ENCODE measurements at regions not wholly inside any gene's neighbourhood (a gene's known extent, or its start where the extent isn't known, plus 50 kb on each side); places are given as distances from the start of the nearest gene placed in this dataset.

DNA sequence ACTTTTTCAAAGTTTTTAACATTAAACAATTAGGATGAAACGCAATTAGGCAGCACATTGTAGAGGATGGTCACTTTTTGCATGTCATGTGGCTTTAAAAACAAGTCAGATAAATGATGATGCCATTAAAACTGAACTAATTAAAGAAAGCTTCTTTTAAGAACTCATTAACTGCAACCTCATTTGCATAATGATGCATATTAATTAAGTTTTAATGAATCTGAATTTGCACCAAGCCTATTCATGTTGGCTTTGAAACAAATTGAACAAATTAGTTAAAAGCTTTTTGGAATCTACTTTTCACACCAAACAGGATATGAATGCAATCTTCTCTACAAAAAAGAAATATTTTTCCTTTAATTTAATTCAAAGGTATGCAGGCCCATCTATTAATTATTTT is 499.0 kb downstream of the VRK1 start:
- DNase-seq (ENCODE audit: low read depth, low spot score): no peak
- no peak for TF ChIP-seq CTCF (IDR thresholded peaks at IDR 0.05; ENCODE audit: insufficient read depth, low read length, missing control alignments)
- POLR2A ChIA-PET: no interaction called here
- no peak overlapping the region for H3K4me3 ChIP-seq (ENCODE audit: low read depth, low read length)
- CTCF ChIA-PET: no interaction called here

DNA sequence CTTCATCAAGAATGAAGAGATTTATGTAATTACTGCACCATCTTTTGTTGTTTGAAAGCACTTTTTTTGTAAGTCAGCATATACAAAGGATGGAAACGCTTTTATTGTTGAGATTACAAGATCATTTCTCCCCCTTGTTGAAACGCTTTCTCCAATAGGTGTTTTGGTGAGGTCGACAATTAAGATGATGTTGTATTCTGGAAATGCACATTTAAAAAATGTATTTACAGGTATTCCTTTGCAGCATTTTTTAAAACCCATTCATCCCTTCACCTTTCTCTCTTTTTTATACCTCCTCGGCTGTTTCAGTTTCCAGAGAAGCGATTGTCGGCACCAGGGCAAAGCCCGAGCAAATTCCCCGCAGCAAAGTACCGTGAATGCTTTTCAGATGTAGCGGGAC is 499.9 kb downstream of the VRK1 start:
- H3K4me3 ChIP-seq (ENCODE audit: low read depth, low read length): no peak overlapping the region
- CTCF ChIA-PET: no interaction called here
- POLR2A ChIA-PET: no interaction called here

DNA sequence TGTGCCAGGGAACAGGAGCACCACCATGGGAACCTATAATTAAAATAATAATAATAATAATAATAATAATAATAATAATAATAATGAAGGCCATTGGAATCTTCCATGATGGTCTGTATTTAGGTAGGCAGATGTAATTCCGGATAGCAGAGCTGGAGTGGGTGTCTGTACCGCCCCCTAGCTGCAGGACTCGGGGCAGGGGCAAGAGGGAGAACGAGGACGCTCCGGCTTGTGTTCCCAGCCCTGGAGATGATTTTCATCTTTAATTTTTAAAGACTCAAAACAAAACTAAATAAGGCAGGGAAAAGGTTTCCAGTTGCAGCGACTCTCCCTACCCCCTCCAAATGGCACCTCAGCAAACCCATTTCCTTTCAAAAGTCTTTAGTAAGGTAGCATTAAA is 501.1 kb downstream of the VRK1 start:
- ChIA-PET POLR2A (no interaction called here), CTCF (no interaction called here)
- TF ChIP-seq CTCF (IDR thresholded peaks at IDR 0.05; ENCODE audit: insufficient read depth, low read length, missing control alignments): no peak
- no peak overlapping the region for H3K4me3 ChIP-seq (ENCODE audit: low read depth, low read length)
- no peak for DNase-seq (ENCODE audit: low read depth, low spot score)

More for the DNA sequence above, 499.9 kb downstream of the VRK1 start:
- no peak for TF ChIP-seq CTCF (IDR thresholded peaks at IDR 0.05; ENCODE audit: insufficient read depth, low read length, missing control alignments)
- no peak for DNase-seq (ENCODE audit: low read depth, low spot score)

DNA sequence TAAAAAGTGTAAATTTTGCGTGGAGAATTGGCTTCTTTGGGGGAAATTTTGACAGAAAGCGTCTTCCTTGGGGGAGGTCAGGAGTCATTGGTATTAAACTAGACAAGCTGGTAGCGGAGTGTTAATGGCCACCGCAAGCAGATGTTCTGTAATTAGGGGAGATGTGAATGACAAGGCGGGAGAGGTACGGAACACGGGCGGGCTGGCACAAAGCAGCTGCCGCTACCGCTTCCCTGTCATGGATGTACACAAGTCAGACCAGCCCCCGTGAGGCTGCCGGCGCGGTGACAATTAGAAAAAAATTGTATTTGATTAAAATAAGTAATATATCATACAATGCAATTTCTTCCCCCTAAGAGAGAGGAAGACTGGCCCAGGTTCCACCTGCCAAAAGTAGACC is 501.6 kb downstream of the VRK1 start:
- no peak for TF ChIP-seq CTCF (IDR thresholded peaks at IDR 0.05; ENCODE audit: insufficient read depth, low read length, missing control alignments)

DNA sequence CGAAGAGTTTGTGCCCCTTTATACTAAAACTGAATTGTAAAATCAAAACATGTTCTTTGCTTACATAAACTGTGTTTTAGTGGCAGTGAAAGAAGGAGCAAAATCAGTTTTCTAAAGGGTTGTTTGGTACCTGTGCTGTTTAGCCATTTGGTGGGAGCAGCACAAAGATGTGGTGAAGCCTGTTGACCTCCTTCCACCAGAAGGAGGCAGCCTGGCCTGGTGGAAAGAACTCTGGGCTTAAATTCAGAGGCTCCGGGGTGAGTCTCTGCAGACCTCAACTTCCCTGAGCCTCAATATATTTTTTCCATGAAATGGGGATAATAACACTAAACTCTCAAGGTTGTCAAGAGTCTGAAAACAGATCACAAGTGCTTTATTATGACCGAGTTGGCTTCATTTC is 502.5 kb downstream of the VRK1 start:
- TF ChIP-seq CTCF (IDR thresholded peaks at IDR 0.05; ENCODE audit: insufficient read depth, low read length, missing control alignments): no peak
- CTCF ChIA-PET: no interaction called here
- H3K4me3 ChIP-seq (ENCODE audit: low read depth, low read length): no peak overlapping the region
- POLR2A ChIA-PET: no interaction called here
- DNase-seq (ENCODE audit: low read depth, low spot score): no peak

More for the DNA sequence above, 501.6 kb downstream of the VRK1 start:
- CTCF ChIA-PET: no interaction called here
- no peak for DNase-seq (ENCODE audit: low read depth, low spot score)
- no peak overlapping the region for H3K4me3 ChIP-seq (ENCODE audit: low read depth, low read length)
- POLR2A ChIA-PET: no interaction called here

GRCh38 chr14:97301931-97302559 is 504.9 kb downstream of the VRK1 start:
- TF ChIP-seq CTCF (IDR thresholded peaks at IDR 0.05; ENCODE audit: insufficient read depth, low read length, missing control alignments): no peak
- CTCF ChIA-PET: no interaction called here
- DNase-seq (ENCODE audit: low read depth, low spot score): no peak
- POLR2A ChIA-PET: no interaction called here
- H3K4me3 ChIP-seq (ENCODE audit: low read depth, low read length): no peak overlapping the region

Data from AG04449 (cell line).